Motor neuron (in vitro differentiated cells): ENCODE measurements at regions not wholly inside any gene's neighbourhood (a gene's known extent, or its start where the extent isn't known, plus 50 kb on each side); places are given as distances from the start of the nearest gene placed in this dataset.
"Not testable (repeated sequence)": the region's sequence is repeated elsewhere in the genome, so short reads cannot be mapped to it uniquely, and the experiment has no call there.

Experiments used
- ATAC-seq, 8 experiments: fragments of 200-7000 bp; cut with Tn5 transposase; replicated peaks in 6 of 8; 2 replicates each; pipeline ENCODE4 v1.8.0; 2021; ENCODE audit warnings: mild to moderate bottlenecking in 8 of 8, moderate library complexity in 8 of 8
- H3K27ac ChIP-seq, 2 donors: fragments of 250-450 bp; sonication (Bioruptor Pico); 2 replicates each; pipeline ENCODE4 v1.9.0; 2021; ENCODE audit warnings: antibody characterized with exemption in 2 of 2, mild to moderate bottlenecking in 2 of 2, moderate library complexity in 1 of 2
- H3K4me1 ChIP-seq, 2 donors: fragments of 250-450 bp; sonication (Bioruptor Pico); replicated peaks in 1 of 2; 2 replicates each; pipeline ENCODE4 v1.6.1; 2021; ENCODE audit warnings: antibody characterized with exemption in 2 of 2, mild to moderate bottlenecking in 2 of 2, moderate library complexity in 1 of 2
- H3K4me3 ChIP-seq, 5 donors: fragments of 250-450 bp; sonication (Bioruptor Pico); 2 replicates each; pipeline ENCODE4 v1.9.0; 2021; ENCODE audit warnings: antibody characterized with exemption in 5 of 5, mild to moderate bottlenecking in 5 of 5, moderate library complexity in 4 of 5
- WGBS, 10 experiments: fragments of 450-650 bp; shearing (Covaris generic); methylation state at CpG; one replicate each; pipeline ENCODE4 v1.0.0; 2022; 5-methylcytosine and 5-hydroxymethylcytosine counted together
- in situ Hi-C, 9 experiments: fragments of 400-800 bp; cut with MboI; loops; one replicate each; pipeline ENCODE4 v1.15.0; 2021; ENCODE audit warnings: low sequenced_read_pairs in 9 of 9, low pct_unique_long_range_greater_than_20kb in 2 of 9; ENCODE audit not compliant: unreplicated experiment in 9 of 9

- 0 to 92% (median 72%) methylated on average over 1 to 6 of the region's 6 CpGs for WGBS, 10 experiments
These were observed 581.0 kb upstream of the RORB start for GRCh38 chr9:73916016-73916673.

GRCh38 chr9:73919712-73920111, 577.4 kb upstream of the RORB start:
- Histone ChIP-seq H3K4me1 (no peaks in the 10 kb centered on the region), H3K4me3 (no peak overlapping the region), H3K27ac (no peak overlapping the region)
- 21 to 100% (median 88%) methylated on average over 1 to 3 of the region's 3 CpGs; no CpG with 5 or more reads in 3 of the 10 experiments for WGBS, 10 experiments
- in situ Hi-C loops, result no loop called here
- ATAC-seq, result no peak

More at GRCh38 chr9:73916016-73916673, 581.0 kb upstream of the RORB start:
- Histone ChIP-seq H3K27ac (no peak overlapping the region), H3K4me3 (no peak overlapping the region), H3K4me1 (no peaks in the 10 kb centered on the region)
- in situ Hi-C loops, result no loop called here
- ATAC-seq, result peak in 1 of 8 experiments; percentile 39

GRCh38 chr9:73923796-73924195, 573.3 kb upstream of the RORB start:
- WGBS, 10 experiments, result 8 to 86% (median 78%) methylated on average over 3 to 4 of the region's 4 CpGs
- no peak for ATAC-seq
- in situ Hi-C loops, result no loop called here
- no peaks in the 10 kb centered on the region for H3K4me1 ChIP-seq
- H3K4me3 ChIP-seq, result no peak overlapping the region
- no peak overlapping the region for H3K27ac ChIP-seq

GRCh38 chr9:73951147-73951546, 546.0 kb upstream of the RORB start:
- no peak for ATAC-seq
- in situ Hi-C loops, result loop anchor here in 1 of 9 experiments (25.0 kb wide), 1 partner anchor 111 kb away; no protein-coding TSS in a partner anchor
- 0 to 94% (median 64%) methylated on average over 2 to 4 of the region's 4 CpGs; no CpG with 5 or more reads in 1 of the 10 experiments for WGBS, 10 experiments
- H3K4me3 ChIP-seq, result no peak overlapping the region
- no peaks in the 10 kb centered on the region for H3K4me1 ChIP-seq
- no peak overlapping the region for H3K27ac ChIP-seq

- no peak overlapping the region for H3K27ac ChIP-seq
- ATAC-seq, result no peak
- WGBS, 10 experiments, result 0 to 85% (median 56%) methylated on average over 1 to 4 of the region's 4 CpGs; no CpG with 5 or more reads in 1 of the 10 experiments
- in situ Hi-C loops, result loop anchor here in 2 of 9 experiments (10.0 to 25.0 kb wide), 2 partner anchors 62 to 100 kb away; no protein-coding TSS in a partner anchor
- no peak overlapping the region for H3K4me3 ChIP-seq
- no peaks in the 10 kb centered on the region for H3K4me1 ChIP-seq
These were observed 534.3 kb upstream of the RORB start for GRCh38 chr9:73962792-73963191.

- no peak overlapping the region for H3K27ac ChIP-seq
- WGBS, 10 experiments, result 25 to 100% (median 67%) methylated on average over 1 of the region's 1 CpG; no CpG with 5 or more reads in 5 of the 10 experiments
- no peaks in the 10 kb centered on the region for H3K4me1 ChIP-seq
- no peak for ATAC-seq
- in situ Hi-C loops, result loop anchor here in 2 of 9 experiments (10.0 to 25.0 kb wide), 2 partner anchors 55 to 92 kb away; no protein-coding TSS in a partner anchor
- no peak overlapping the region for H3K4me3 ChIP-seq
These were observed 527.2 kb upstream of the RORB start for GRCh38 chr9:73969936-73970335.

- WGBS, 10 experiments, result 37 to 94% (median 73%) methylated on average over 2 to 3 of the region's 3 CpGs; no CpG with 5 or more reads in 2 of the 10 experiments
- in situ Hi-C loops, ATAC-seq, H3K27ac ChIP-seq, H3K4me3 ChIP-seq, H3K4me1 ChIP-seq: not testable (repeated sequence)
These were observed 520.7 kb upstream of the RORB start for GRCh38 chr9:73976424-73976823.

- no peaks in the 10 kb centered on the region for H3K4me1 ChIP-seq
- in situ Hi-C loops, result no loop called here
- 19 to 83% (median 79%) methylated on average over 2 to 3 of the region's 3 CpGs; no CpG with 5 or more reads in 3 of the 10 experiments for WGBS, 10 experiments
- no peak overlapping the region for H3K27ac ChIP-seq
- H3K4me3 ChIP-seq, result no peak overlapping the region
- no peak for ATAC-seq
These were observed 517.3 kb upstream of the RORB start for GRCh38 chr9:73979894-73980264.

- Histone ChIP-seq H3K27ac (no peak overlapping the region), H3K4me3 (no peak overlapping the region), H3K4me1 (no peaks in the 10 kb centered on the region)
- in situ Hi-C loops, result no loop called here
- ATAC-seq, result no peak
These were observed 516.4 kb upstream of the RORB start for GRCh38 chr9:73980754-73981153.

- no peak overlapping the region for H3K27ac ChIP-seq
- no peaks in the 10 kb centered on the region for H3K4me1 ChIP-seq
- in situ Hi-C loops, result no loop called here
- 6 to 100% (median 85%) methylated on average over 1 to 4 of the region's 4 CpGs for WGBS, 10 experiments
- H3K4me3 ChIP-seq, result no peak overlapping the region
- no peak for ATAC-seq
These were observed 515.7 kb upstream of the RORB start for GRCh38 chr9:73981405-73981804.

- Histone ChIP-seq H3K4me3 (no peak overlapping the region), H3K4me1 (no peaks in the 10 kb centered on the region), H3K27ac (no peak overlapping the region)
- no peak for ATAC-seq
- WGBS, 10 experiments, result 31 to 100% (median 88%) methylated on average over 1 to 2 of the region's 2 CpGs
- in situ Hi-C loops, result no loop called here
These were observed 501.3 kb upstream of the RORB start for GRCh38 chr9:73995836-73996235.

GRCh38 chr9:73996844-73997243, 500.3 kb upstream of the RORB start:
- ATAC-seq, result no peak
- WGBS, 10 experiments, result 0 to 91% (median 0%) methylated on average over 1 of the region's 1 CpG; no CpG with 5 or more reads in 3 of the 10 experiments
- no peak overlapping the region for H3K27ac ChIP-seq
- in situ Hi-C loops, result no loop called here
- H3K4me3 ChIP-seq, result no peak overlapping the region
- H3K4me1 ChIP-seq, result no peaks in the 10 kb centered on the region

- 0 to 100% (median 49%) methylated on average over 1 to 2 of the region's 2 CpGs for WGBS, 10 experiments
- no peak for ATAC-seq
- H3K4me1 ChIP-seq, result no peaks in the 10 kb centered on the region
- in situ Hi-C loops, result no loop called here
- no peak overlapping the region for H3K27ac ChIP-seq
- H3K4me3 ChIP-seq, result no peak overlapping the region
These were observed 495.8 kb upstream of the RORB start for GRCh38 chr9:74001382-74001781.

- Histone ChIP-seq H3K4me3 (no peak overlapping the region), H3K27ac (no peak overlapping the region), H3K4me1 (no peaks in the 10 kb centered on the region)
- ATAC-seq, result no peak
- in situ Hi-C loops, result no loop called here
- WGBS, 10 experiments, result 0 to 89% (median 49%) methylated on average over 1 to 2 of the region's 2 CpGs; no CpG with 5 or more reads in 2 of the 10 experiments
These were observed 490.2 kb upstream of the RORB start for GRCh38 chr9:74006935-74007334.
